GM18867 (cell line): ENCODE measurements at regions not wholly inside any gene's neighbourhood (a gene's known extent, or its start where the extent isn't known, plus 50 kb on each side); places are given as distances from the start of the nearest gene placed in this dataset.

Experiments used
- ATAC-seq: cut with Tn5 transposase; IDR thresholded peaks from one replicate; pipeline ENCODE4 v1.9.1; 2021; ENCODE audit warnings: mild to moderate bottlenecking, moderate library complexity; ENCODE audit not compliant: unreplicated experiment

DNA sequence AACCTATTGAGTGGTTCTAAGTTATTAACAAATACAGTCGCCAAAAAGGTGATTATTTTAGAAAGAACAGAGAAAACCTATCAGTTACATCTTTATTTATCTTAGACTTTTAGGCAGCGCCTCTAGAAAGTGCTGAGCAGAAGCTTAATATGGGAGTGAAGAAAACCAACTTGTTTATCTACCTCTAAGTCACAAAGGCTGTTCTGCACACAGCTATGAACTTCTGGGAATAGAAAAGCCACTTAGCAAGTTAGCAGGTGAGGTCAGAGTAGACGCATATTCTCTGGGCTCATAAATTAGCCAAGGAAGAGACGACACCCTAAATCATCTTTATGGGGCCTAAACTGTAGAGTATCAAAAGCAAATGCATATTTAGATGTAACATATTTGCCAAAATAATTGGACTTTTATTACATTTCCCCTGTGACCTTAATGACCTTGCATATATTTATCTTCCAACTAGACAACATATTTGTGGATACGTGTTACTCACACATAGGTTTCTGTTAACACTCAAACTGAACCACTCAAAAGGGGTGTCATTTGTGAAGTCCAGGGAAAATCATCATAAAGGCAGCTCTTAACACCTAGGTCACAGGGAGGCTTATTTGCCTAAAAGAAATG is 267.1 kb downstream of the ADGB start:
- ATAC-seq = no peak

GRCh38 chr6:146866731-146867414 is 268.1 kb downstream of the ADGB start:
- ATAC-seq = no peak

DNA sequence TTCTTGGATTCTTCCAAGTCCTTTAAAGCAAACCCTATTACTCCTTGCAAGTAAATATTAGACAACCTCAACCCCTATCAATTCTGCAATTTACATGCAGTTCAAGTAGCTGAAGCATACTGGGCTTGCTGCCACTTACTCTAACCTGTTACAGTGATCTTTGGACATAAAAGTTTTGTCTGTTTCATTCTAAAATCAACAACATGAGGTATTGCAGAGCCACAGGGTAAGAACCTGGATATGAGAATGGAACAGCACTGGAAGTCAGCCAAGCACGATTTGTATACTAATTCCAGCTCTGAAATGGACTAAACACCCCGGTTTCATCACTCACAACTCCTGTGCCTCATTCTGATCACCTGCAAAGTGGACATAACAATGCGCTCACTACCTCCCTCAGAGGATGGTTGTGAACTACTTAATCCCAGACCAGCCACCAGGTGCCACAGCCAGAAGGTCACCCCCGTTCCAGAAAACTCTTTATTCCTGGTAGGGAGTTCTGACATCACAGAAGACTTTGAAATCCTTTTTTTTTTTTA is 270.0 kb downstream of the ADGB start:
- no peak for ATAC-seq

DNA sequence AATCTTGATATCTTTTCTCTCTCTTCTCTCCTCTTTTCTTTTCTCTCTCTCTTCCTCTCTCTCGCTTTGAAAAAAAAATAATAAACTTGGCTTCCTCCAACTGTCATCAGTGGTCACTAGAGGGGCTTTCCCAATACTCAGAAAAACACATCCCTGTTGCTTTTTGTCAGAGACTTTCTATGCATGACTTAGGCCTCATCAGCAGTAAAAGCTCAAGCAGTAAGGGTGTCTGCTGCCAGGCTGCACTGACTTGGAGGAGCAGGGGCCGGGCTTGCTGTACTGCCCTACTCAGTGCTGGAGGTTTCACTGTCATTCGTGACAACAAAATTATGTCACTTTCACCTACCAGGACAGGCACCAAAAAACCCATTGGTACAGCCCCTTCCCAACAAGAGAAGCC is 272.0 kb downstream of the ADGB start:
- peak; percentile 72 for ATAC-seq

GRCh38 chr6:146871611-146872425 is 273.0 kb downstream of the ADGB start:
- ATAC-seq = no peak

DNA sequence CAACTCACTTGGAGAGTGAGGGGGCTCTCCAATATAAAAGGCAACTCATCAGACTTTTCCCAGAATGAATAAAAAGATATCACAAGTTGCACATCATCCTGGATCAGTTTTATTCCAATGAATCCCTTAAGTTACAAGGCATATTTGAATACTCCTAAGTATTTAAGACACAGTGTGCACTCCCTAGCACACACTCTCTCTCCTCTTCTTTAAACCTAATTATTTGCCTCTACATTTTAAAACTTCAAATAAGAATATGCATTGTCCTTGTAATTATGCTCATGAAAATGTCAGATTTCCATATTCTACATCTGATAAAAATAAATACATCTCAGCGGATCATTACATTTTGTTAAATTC is 273.6 kb downstream of the ADGB start:
- ATAC-seq = no peak

- no peak for ATAC-seq
These were observed 275.7 kb downstream of the ADGB start for GRCh38 chr6:146874278-146875018.

GRCh38 chr6:146875927-146876270 is 277.1 kb downstream of the ADGB start:
- no peak for ATAC-seq

GRCh38 chr6:146876271-146877151 is 277.7 kb downstream of the ADGB start:
- ATAC-seq = no peak

DNA sequence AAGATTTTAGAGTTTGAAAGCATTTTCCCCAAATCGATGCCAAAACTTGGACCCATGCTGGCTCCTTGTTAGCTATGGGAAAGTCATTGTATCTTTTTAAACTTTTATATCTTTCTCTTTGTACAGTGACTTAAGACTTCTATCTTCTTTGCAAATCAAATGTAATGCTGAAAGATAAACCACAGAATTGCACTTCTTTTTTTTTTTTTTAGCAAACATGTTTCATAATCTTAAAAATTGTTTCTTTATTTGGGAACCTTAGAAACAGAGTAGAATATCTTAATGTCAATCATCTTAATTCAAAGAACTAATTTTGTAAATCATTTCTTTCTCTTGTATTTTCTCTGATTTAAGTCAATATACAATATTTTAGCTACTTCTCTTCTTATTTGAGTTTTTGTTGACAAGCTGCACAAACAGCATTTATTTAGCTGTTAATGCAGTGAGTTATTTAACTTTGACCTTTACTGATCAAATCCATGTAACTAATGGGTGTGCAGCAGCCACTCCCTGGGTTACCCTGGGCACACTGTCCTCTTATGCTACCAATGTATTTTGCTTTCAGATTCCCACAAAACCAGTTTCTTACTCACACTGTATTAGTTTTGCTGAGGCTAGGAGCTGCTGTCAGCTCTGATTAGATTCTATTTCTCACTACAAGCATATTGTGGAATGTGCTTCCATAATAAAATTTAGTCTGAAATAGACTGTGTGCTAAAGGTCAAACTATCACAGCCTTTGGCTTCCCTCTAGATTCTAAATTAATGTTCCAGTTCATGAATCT is 279.6 kb downstream of the ADGB start:
- no peak for ATAC-seq

GRCh38 chr6:146878952-146879340 is 280.2 kb downstream of the ADGB start:
- ATAC-seq = no peak

DNA sequence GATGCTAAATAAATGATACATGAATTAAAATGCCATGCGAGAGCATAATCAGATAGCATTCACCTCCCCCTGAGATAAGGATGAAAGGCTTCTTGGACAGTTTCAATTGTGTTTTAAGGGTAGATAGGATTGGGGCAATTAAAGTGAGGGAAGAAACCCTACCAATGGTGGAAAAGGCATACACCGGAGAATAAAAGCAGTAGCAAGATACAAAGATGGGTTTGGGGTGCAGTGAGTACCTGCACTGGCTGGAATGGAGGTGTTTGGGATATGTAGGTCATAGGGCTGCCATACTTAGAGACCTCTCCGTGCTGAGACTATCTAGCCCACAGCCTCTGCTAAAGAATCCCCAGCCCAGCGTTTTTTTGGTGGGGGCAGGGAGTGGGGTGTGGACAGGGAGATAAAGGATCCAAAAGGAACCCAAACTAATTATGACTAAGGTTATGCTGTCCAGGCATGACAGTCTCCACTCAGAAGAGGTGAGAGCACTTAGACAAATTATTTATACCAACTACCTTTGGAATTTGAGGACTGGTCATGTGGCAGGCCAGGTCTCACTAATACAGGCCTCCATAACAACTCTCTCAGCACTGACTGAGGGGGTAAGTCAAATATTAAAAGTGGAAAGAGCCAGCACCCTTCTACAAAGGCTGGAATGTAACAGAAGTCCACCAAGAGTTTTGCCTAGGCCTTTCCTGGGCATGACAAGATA is 280.8 kb downstream of the ADGB start:
- ATAC-seq = no peak

DNA sequence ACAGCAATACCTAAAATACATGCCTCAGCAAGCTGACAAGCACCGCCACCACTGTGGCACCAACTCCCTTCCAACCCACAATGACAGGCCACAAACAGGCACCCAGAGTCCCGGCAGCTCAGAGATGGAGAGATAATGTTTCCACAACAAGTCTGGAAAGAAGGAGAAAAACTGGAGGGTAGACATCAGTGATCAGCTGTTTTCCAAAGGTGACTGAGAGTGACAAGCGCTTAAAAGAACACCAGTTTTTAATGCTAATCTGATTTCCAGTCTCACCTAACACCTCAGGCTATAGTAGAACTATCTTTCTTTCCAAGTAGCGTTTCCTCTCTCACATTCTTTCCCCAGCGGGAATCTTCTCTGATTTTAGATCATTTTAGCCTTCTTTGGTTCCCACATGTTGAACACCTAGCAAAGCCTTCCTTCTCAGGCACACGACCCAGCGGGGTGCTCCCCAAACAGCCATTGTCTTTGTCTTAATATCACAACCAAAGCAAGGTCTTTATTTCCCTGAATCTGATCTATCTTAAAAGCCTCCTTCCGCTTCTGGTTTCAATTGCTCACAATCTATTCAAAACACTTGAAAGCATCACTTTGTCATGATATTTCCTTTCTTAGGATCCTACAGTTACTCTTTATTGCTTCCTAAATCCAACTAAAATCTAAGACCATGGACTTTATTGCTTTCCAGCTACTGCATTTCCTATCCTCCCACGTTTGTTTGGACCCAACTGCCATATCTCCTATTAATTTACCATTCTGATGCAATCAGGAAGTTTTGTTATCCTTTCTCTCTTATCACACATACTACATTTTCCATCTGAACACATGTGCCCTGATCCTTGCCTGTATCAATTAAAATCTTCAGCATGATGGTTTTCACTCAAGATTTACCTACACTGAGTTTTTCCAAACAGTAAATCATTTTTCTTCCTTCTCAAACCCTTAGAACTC is 282.7 kb downstream of the ADGB start:
- no peak for ATAC-seq

GRCh38 chr6:146883640-146884531 is 285.1 kb downstream of the ADGB start:
- ATAC-seq = no peak

- peak; percentile 84 for ATAC-seq
These were observed 286.0 kb downstream of the ADGB start for GRCh38 chr6:146884728-146885127.

GRCh38 chr6:146885708-146886457 is 287.1 kb downstream of the ADGB start:
- no peak for ATAC-seq
